ENCODE measurements at regions not wholly inside any gene's neighbourhood (a gene's known extent, or its start where the extent isn't known, plus 50 kb on each side); places are given as distances from the start of the nearest gene placed in this dataset.

GRCh38 chr14:106491851-106492250 lies 965.5 kb downstream of the TMEM121 start:
- H3K4me1 Mint-ChIP-seq: peaks cover 20% of the 10 kb centered on the region
- CTCF ChIA-PET: interaction anchor here (1.0 to 1.3 kb wide), 2 partner anchors 27 to 55 kb away, joined by 3 read pairs; no protein-coding TSS in a partner anchor
- DNase-seq: no peak

GRCh38 chr14:106493962-106494823 lies 967.8 kb downstream of the TMEM121 start:
- Mint-ChIP-seq H3K4me1 (peaks cover 20% of the 10 kb centered on the region), H3K36me3 (ENCODE audit: low read depth) (no peaks in the 10 kb centered on the region), H3K27me3 (no peaks in the 10 kb centered on the region), H3K9me3 (peaks cover 4% of the 10 kb centered on the region), H3K27ac (peak overlapping the region; percentile 74), H3K4me3 (peak overlapping the region; percentile 84)
- CTCF ChIA-PET: interaction anchor here (0.8 to 1.5 kb wide), 4 partner anchors 13 to 70 kb away, joined by 3 to 4 read pairs (median 3); no protein-coding TSS in a partner anchor
- DNase-seq (no peak), ATAC-seq (ENCODE audit: low read depth) (no peak)
- intact Hi-C loops (cut with micrococcal nuclease): no loop called here
- no peak for TF ChIP-seq CTCF (IDR thresholded peaks at IDR 0.05)
- POLR2A ChIA-PET: interaction anchor here (0.6 kb wide), 1 partner anchor 1630 kb away, joined by 8 read pairs; no protein-coding TSS in a partner anchor

More at GRCh38 chr14:106491851-106492250, 965.5 kb downstream of the TMEM121 start:
- no peak for ATAC-seq (ENCODE audit: low read depth)
- H3K36me3 Mint-ChIP-seq (ENCODE audit: low read depth): no peaks in the 10 kb centered on the region
- POLR2A ChIA-PET: no interaction called here
- H3K27ac Mint-ChIP-seq: no peak overlapping the region
- intact Hi-C loops (cut with micrococcal nuclease): no loop called here
- H3K27me3 Mint-ChIP-seq: no peaks in the 10 kb centered on the region
- H3K9me3 Mint-ChIP-seq: peaks cover 4% of the 10 kb centered on the region
- H3K4me3 Mint-ChIP-seq: no peak overlapping the region
- TF ChIP-seq CTCF (IDR thresholded peaks at IDR 0.05): no peak

GRCh38 chr14:106500571-106500970 lies 974.2 kb downstream of the TMEM121 start:
- no peak for ATAC-seq (ENCODE audit: low read depth)
- no peak for DNase-seq
- H3K27ac Mint-ChIP-seq: no peak overlapping the region
- H3K27me3 Mint-ChIP-seq: peaks cover 14% of the 10 kb centered on the region
- ChIA-PET POLR2A (no interaction called here), CTCF (interaction anchor here (1.2 to 1.3 kb wide), 2 partner anchors 9 to 10 kb away, joined by 3 to 4 read pairs; no protein-coding TSS in a partner anchor)
- TF ChIP-seq CTCF (IDR thresholded peaks at IDR 0.05): no peak
- H3K4me1 Mint-ChIP-seq: peaks cover 10% of the 10 kb centered on the region
- no peaks in the 10 kb centered on the region for H3K9me3 Mint-ChIP-seq
- no peaks in the 10 kb centered on the region for H3K36me3 Mint-ChIP-seq (ENCODE audit: low read depth)
- H3K4me3 Mint-ChIP-seq: no peak overlapping the region
- intact Hi-C loops (cut with micrococcal nuclease): no loop called here

- peaks cover 11% of the 10 kb centered on the region for H3K4me1 Mint-ChIP-seq
- no peaks in the 10 kb centered on the region for H3K9me3 Mint-ChIP-seq
- H3K36me3 Mint-ChIP-seq (ENCODE audit: low read depth): no peaks in the 10 kb centered on the region
- TF ChIP-seq CTCF (IDR thresholded peaks at IDR 0.05): no peak
- intact Hi-C loops (cut with micrococcal nuclease): no loop called here
- ChIA-PET POLR2A (no interaction called here), CTCF (interaction anchor here (1.3 kb wide), 1 partner anchor 12 kb away, joined by 4 read pairs; no protein-coding TSS in a partner anchor)
- H3K4me3 Mint-ChIP-seq: no peak overlapping the region
- peaks cover 23% of the 10 kb centered on the region for H3K27me3 Mint-ChIP-seq
- ATAC-seq (ENCODE audit: low read depth) (no peak), DNase-seq (no peak)
- H3K27ac Mint-ChIP-seq: no peak overlapping the region
Measured at GRCh38 chr14:106501898-106502297, 975.5 kb downstream of the TMEM121 start.

- H3K9me3 Mint-ChIP-seq: no peaks in the 10 kb centered on the region
- no peak overlapping the region for H3K4me3 Mint-ChIP-seq
- peaks cover 28% of the 10 kb centered on the region for H3K27me3 Mint-ChIP-seq
- ATAC-seq (ENCODE audit: low read depth) (no peak), DNase-seq (no peak)
- peaks cover 16% of the 10 kb centered on the region for H3K4me1 Mint-ChIP-seq
- intact Hi-C loops (cut with micrococcal nuclease): no loop called here
- no peak for TF ChIP-seq CTCF (IDR thresholded peaks at IDR 0.05)
- H3K27ac Mint-ChIP-seq: no peak overlapping the region
- no peaks in the 10 kb centered on the region for H3K36me3 Mint-ChIP-seq (ENCODE audit: low read depth)
- CTCF ChIA-PET: no interaction called here
- POLR2A ChIA-PET: no interaction called here
Measured at GRCh38 chr14:106505366-106505765, 979.0 kb downstream of the TMEM121 start.
